SU-DHL-6 (cell line): ENCODE measurements at regions not wholly inside any gene's neighbourhood (a gene's known extent, or its start where the extent isn't known, plus 50 kb on each side); places are given as distances from the start of the nearest gene placed in this dataset.

Experiments
- EZH2phosphoT487 ChIP-seq: fragments of 200-600 bp; sonication (generic), shearing (Covaris generic); conservative IDR thresholded peaks from 2 replicates; pipeline ENCODE4 v1.6.1; 2018; ENCODE audit warnings: mild to moderate bottlenecking, antibody characterized with exemption, low read length, moderate library complexity, mixed read lengths
- TF ChIP-seq, protein P1 (sequence below): fragments of 200-600 bp; sonication (generic); IDR thresholded peaks from one replicate; pipeline ENCODE4 v1.5.1; 2017; ENCODE audit warnings: antibody characterized with exemption, mild to moderate bottlenecking, low read length, moderate library complexity; ENCODE audit not compliant: insufficient read depth, poor library complexity, severe bottlenecking

DNA sequence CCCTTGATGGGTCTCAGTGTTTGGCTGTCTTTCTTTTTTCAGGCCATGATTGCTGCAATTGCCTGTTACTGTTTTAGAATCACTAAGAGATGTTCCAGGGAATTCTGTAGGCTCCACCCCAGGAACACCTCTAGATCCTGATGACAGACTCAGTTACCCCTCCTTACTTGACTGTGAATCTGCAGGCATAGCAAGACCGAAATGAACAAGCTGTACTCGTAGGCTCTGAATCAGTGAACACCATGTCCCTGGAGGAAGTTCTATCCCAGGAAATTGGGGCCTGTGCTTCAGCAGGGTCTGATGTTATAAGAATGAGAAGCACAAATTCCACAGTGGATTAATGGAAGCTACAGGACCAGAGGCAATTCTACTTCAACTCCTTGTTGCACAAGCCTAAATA, 148.6 kb downstream of the COPS8 start:
- TF ChIP-seq, protein P1, sequence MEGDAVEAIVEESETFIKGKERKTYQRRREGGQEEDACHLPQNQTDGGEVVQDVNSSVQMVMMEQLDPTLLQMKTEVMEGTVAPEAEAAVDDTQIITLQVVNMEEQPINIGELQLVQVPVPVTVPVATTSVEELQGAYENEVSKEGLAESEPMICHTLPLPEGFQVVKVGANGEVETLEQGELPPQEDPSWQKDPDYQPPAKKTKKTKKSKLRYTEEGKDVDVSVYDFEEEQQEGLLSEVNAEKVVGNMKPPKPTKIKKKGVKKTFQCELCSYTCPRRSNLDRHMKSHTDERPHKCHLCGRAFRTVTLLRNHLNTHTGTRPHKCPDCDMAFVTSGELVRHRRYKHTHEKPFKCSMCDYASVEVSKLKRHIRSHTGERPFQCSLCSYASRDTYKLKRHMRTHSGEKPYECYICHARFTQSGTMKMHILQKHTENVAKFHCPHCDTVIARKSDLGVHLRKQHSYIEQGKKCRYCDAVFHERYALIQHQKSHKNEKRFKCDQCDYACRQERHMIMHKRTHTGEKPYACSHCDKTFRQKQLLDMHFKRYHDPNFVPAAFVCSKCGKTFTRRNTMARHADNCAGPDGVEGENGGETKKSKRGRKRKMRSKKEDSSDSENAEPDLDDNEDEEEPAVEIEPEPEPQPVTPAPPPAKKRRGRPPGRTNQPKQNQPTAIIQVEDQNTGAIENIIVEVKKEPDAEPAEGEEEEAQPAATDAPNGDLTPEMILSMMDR: no peak
- TF ChIP-seq EZH2phosphoT487: no peak
